ENCODE measurements at regions not wholly inside any gene's neighbourhood (a gene's known extent, or its start where the extent isn't known, plus 50 kb on each side); places are given as distances from the start of the nearest gene placed in this dataset.

- TF ChIP-seq CTCF (conservative IDR thresholded peaks at IDR 0.05): no peak
- no peak for TF ChIP-seq EZH2 (IDR thresholded peaks at IDR 0.05; ENCODE audit: low read depth)
Measured at GRCh38 chr17:79291391-79291790, 216.8 kb downstream of the ENGASE start.
